Endodermal cell (in vitro differentiated cells): ENCODE measurements at regions not wholly inside any gene's neighbourhood (a gene's known extent, or its start where the extent isn't known, plus 50 kb on each side); places are given as distances from the start of the nearest gene placed in this dataset.

Experiments
- DNase-seq: peaks from one replicate; pipeline ENCODE4 v3.0.0-alpha.2; 2017
- H3K27ac ChIP-seq: 2 replicates; pipeline ENCODE4 v1.5.1; 2013; ENCODE audit warnings: mild to moderate bottlenecking, low read depth, low read length, moderate library complexity
- H3K27me3 ChIP-seq: 2 replicates; pipeline ENCODE4 v1.6.1; 2013; ENCODE audit warnings: mild to moderate bottlenecking, low read length, moderate library complexity; ENCODE audit not compliant: insufficient read depth, control insufficient read depth, poor library complexity, severe bottlenecking
- H3K36me3 ChIP-seq: 2 replicates; pipeline ENCODE4 v1.7.0; 2013; ENCODE audit warnings: mild to moderate bottlenecking, low read length, moderate library complexity; ENCODE audit not compliant: control insufficient read depth, insufficient read depth
- H3K4me1 ChIP-seq: one replicate; pipeline ENCODE4 v1.7.0; 2013; ENCODE audit warnings: low read length; ENCODE audit not compliant: control insufficient read depth, insufficient read depth
- H3K4me3 ChIP-seq: 2 replicates; pipeline ENCODE4 v1.5.1; 2013; ENCODE audit warnings: mild to moderate bottlenecking, low read length, moderate library complexity
- H3K9ac ChIP-seq: 2 replicates; pipeline ENCODE4 v1.6.1; 2013; ENCODE audit warnings: mild to moderate bottlenecking, low read length, moderate library complexity; ENCODE audit not compliant: poor library complexity, severe bottlenecking; ENCODE audit errors: extremely low read depth
- H3K9me3 ChIP-seq: 2 replicates; pipeline ENCODE4 v1.6.1; 2013; ENCODE audit warnings: mild to moderate bottlenecking, low read length, moderate library complexity; ENCODE audit not compliant: control insufficient read depth
- H3K27ac Mint-ChIP-seq: 2 replicates; pipeline ENCODE4 v1.8.0; 2020; ENCODE audit warnings: mixed read lengths
- H3K27me3 Mint-ChIP-seq: 2 replicates; pipeline ENCODE4 v1.8.0; 2021; ENCODE audit warnings: mild to moderate bottlenecking, mixed read lengths; ENCODE audit not compliant: insufficient read depth
- H3K36me3 Mint-ChIP-seq: 2 replicates; pipeline ENCODE4 v1.8.0; 2020; ENCODE audit warnings: low read depth, mixed read lengths
- H3K4me1 Mint-ChIP-seq: 2 replicates; pipeline ENCODE4 v1.8.0; 2020; ENCODE audit warnings: mixed read lengths
- H3K4me3 Mint-ChIP-seq: 2 replicates; pipeline ENCODE4 v1.8.0; 2020; ENCODE audit warnings: mild to moderate bottlenecking, moderate library complexity, mixed read lengths
- H3K9me3 Mint-ChIP-seq: 2 replicates; pipeline ENCODE4 v1.8.0; 2020; ENCODE audit warnings: mild to moderate bottlenecking, mixed read lengths
- CTCF ChIP-seq: fragments of 200-600 bp; sonication (generic); conservative IDR thresholded peaks from 2 replicates; pipeline ENCODE4 v1.5.0; 2021; ENCODE audit warnings: antibody characterized with exemption, mild to moderate bottlenecking
- WGBS, 2 experiments: methylation state at CpG; one replicate each; pipeline versions ENCODE4 v1.1.5 to v1.1.7; 2013; ENCODE audit warnings: missing lambda C conversion rate in 2 of 2, mixed read lengths in 1 of 2; ENCODE audit not compliant: insufficient coverage in 1 of 2, insufficient read length in 1 of 2; 5-methylcytosine and 5-hydroxymethylcytosine counted together

- DNase-seq = no peak
- WGBS, 2 experiments = 90 to 100% methylated on average over 2 of the region's 2 CpGs
- no peak overlapping the region for H3K9ac ChIP-seq
- H3K4me3 ChIP-seq = no peak overlapping the region
- no peaks in the 10 kb centered on the region for H3K36me3 Mint-ChIP-seq
- no peak for TF ChIP-seq CTCF
- no peak overlapping the region for H3K27ac ChIP-seq
- no peaks in the 10 kb centered on the region for H3K36me3 ChIP-seq
- no peaks in the 10 kb centered on the region for H3K4me1 ChIP-seq
- H3K27me3 ChIP-seq = peaks cover 69% of the 10 kb centered on the region
- H3K9me3 ChIP-seq = no peaks in the 10 kb centered on the region
- H3K9me3 Mint-ChIP-seq = no peaks in the 10 kb centered on the region
- no peak overlapping the region for H3K4me3 Mint-ChIP-seq
- no peaks in the 10 kb centered on the region for H3K4me1 Mint-ChIP-seq
- H3K27me3 Mint-ChIP-seq = peaks cover 82% of the 10 kb centered on the region
- H3K27ac Mint-ChIP-seq = no peak overlapping the region
Observed at GRCh38 chr15:88344786-88345185, 88.2 kb upstream of the NTRK3 start.

- H3K9me3 Mint-ChIP-seq = no peaks in the 10 kb centered on the region
- H3K27me3 Mint-ChIP-seq = peaks cover 75% of the 10 kb centered on the region
- H3K36me3 Mint-ChIP-seq = no peaks in the 10 kb centered on the region
- Histone ChIP-seq H3K4me1 (no peaks in the 10 kb centered on the region), H3K27me3 (peaks cover 69% of the 10 kb centered on the region), H3K9me3 (no peaks in the 10 kb centered on the region), H3K27ac (no peak overlapping the region), H3K36me3 (no peaks in the 10 kb centered on the region), H3K9ac (no peak overlapping the region), H3K4me3 (no peak overlapping the region)
- no peak for TF ChIP-seq CTCF
- no peak overlapping the region for H3K4me3 Mint-ChIP-seq
- no peak for DNase-seq
- peaks cover 2% of the 10 kb centered on the region for H3K4me1 Mint-ChIP-seq
- H3K27ac Mint-ChIP-seq = no peak overlapping the region
- WGBS, 2 experiments = 66 to 89% methylated on average over 2 of the region's 2 CpGs
Observed at GRCh38 chr15:88342666-88343065, 86.1 kb upstream of the NTRK3 start.

- no peak for DNase-seq
- Mint-ChIP-seq H3K27ac (no peak overlapping the region), H3K27me3 (peaks cover 65% of the 10 kb centered on the region), H3K4me3 (no peak overlapping the region), H3K36me3 (no peaks in the 10 kb centered on the region), H3K9me3 (no peaks in the 10 kb centered on the region), H3K4me1 (peaks cover 4% of the 10 kb centered on the region)
- TF ChIP-seq CTCF = no peak
- WGBS, 2 experiments = 89 to 98% methylated on average over 1 to 2 of the region's 2 CpGs
- H3K27me3 ChIP-seq = peaks cover 59% of the 10 kb centered on the region
- no peaks in the 10 kb centered on the region for H3K36me3 ChIP-seq
- H3K4me1 ChIP-seq = no peaks in the 10 kb centered on the region
- H3K4me3 ChIP-seq = no peak overlapping the region
- no peak overlapping the region for H3K27ac ChIP-seq
- H3K9ac ChIP-seq = no peak overlapping the region
- no peaks in the 10 kb centered on the region for H3K9me3 ChIP-seq
Observed at GRCh38 chr15:88341653-88342052, 85.1 kb upstream of the NTRK3 start.
